ENCODE measurements at regions not wholly inside any gene's neighbourhood (a gene's known extent, or its start where the extent isn't known, plus 50 kb on each side); places are given as distances from the start of the nearest gene placed in this dataset.

GRCh38 chr14:87863047-87863446 is 129.9 kb downstream of the GALC start:
- H3K9me3 ChIP-seq, result no peaks in the 10 kb centered on the region

GRCh38 chr14:87852107-87852506 is 140.9 kb downstream of the GALC start:
- WGBS, 2 donors, result 72 to 74% methylated on average over 3 of the region's 3 CpGs
- no peak for DNase-seq (ENCODE audit: low spot score in 2 of 2)

More at GRCh38 chr14:87863047-87863446, 129.9 kb downstream of the GALC start:
- TF ChIP-seq POLR2A (IDR thresholded peaks at IDR 0.05) (no peak), CTCF (IDR thresholded peaks at IDR 0.05) (no peak)
- DNase-seq (ENCODE audit: low spot score in 2 of 2), result no peak
- Histone ChIP-seq H3K4me3 (no peak overlapping the region), H3K27me3 (no peaks in the 10 kb centered on the region), H3K4me1 (no peaks in the 10 kb centered on the region), H3K36me3 (no peaks in the 10 kb centered on the region), H3K27ac (no peak overlapping the region)
- 92 to 96% methylated on average over 3 of the region's 3 CpGs for WGBS, 2 donors

GRCh38 chr14:87851190-87851589 is 141.8 kb downstream of the GALC start:
- WGBS, 2 donors, result 63 to 67% methylated on average over 2 of the region's 2 CpGs
- Histone ChIP-seq H3K27ac (no peak overlapping the region), H3K36me3 (no peaks in the 10 kb centered on the region), H3K4me1 (peaks cover 0 to 2% (median 0%) of the 10 kb centered on the region in 4 donors), H3K27me3 (no peaks in the 10 kb centered on the region), H3K9me3 (no peaks in the 10 kb centered on the region), H3K4me3 (no peak overlapping the region)
- no peak for DNase-seq (ENCODE audit: low spot score in 2 of 2)
- TF ChIP-seq CTCF (IDR thresholded peaks at IDR 0.05) (no peak), POLR2A (IDR thresholded peaks at IDR 0.05) (no peak), EP300 (IDR thresholded peaks at IDR 0.05) (no peak)

More at GRCh38 chr14:87852107-87852506, 140.9 kb downstream of the GALC start:
- no peaks in the 10 kb centered on the region for H3K27me3 ChIP-seq
- no peak overlapping the region for H3K4me3 ChIP-seq
- peaks cover 0 to 2% (median 0%) of the 10 kb centered on the region in 4 donors for H3K4me1 ChIP-seq
- no peaks in the 10 kb centered on the region for H3K9me3 ChIP-seq
- TF ChIP-seq POLR2A (IDR thresholded peaks at IDR 0.05) (no peak), CTCF (IDR thresholded peaks at IDR 0.05) (no peak), EP300 (IDR thresholded peaks at IDR 0.05) (no peak)
- no peak overlapping the region for H3K27ac ChIP-seq
- no peaks in the 10 kb centered on the region for H3K36me3 ChIP-seq

- 39 to 45% methylated on average over 4 of the region's 4 CpGs for WGBS, 2 donors
- no peak overlapping the region for H3K27ac ChIP-seq
These were observed 145.7 kb downstream of the GALC start for GRCh38 chr14:87847216-87847755.

GRCh38 chr14:87840906-87841305 is 152.1 kb downstream of the GALC start:
- Histone ChIP-seq H3K27ac (no peak overlapping the region), H3K9me3 (no peaks in the 10 kb centered on the region), H3K36me3 (no peaks in the 10 kb centered on the region), H3K4me1 (no peaks in the 10 kb centered on the region), H3K27me3 (no peaks in the 10 kb centered on the region), H3K4me3 (no peak overlapping the region)
- TF ChIP-seq EP300 (IDR thresholded peaks at IDR 0.05) (no peak), CTCF (IDR thresholded peaks at IDR 0.05) (no peak), POLR2A (IDR thresholded peaks at IDR 0.05) (no peak)
- WGBS, 2 donors, result 53 to 55% methylated on average over 2 of the region's 2 CpGs
- DNase-seq (ENCODE audit: low spot score in 2 of 2), result no peak

More at GRCh38 chr14:87847216-87847755, 145.7 kb downstream of the GALC start:
- Histone ChIP-seq H3K4me1 (peaks cover 0 to 2% (median 0%) of the 10 kb centered on the region in 4 donors), H3K27me3 (no peaks in the 10 kb centered on the region), H3K36me3 (no peaks in the 10 kb centered on the region), H3K4me3 (no peak overlapping the region), H3K9me3 (no peaks in the 10 kb centered on the region)
- no peak for TF ChIP-seq EP300 (IDR thresholded peaks at IDR 0.05)
- TF ChIP-seq CTCF (IDR thresholded peaks at IDR 0.05), result no peak
- no peak for TF ChIP-seq POLR2A (IDR thresholded peaks at IDR 0.05)
- no peak for DNase-seq (ENCODE audit: low spot score in 2 of 2)
